DMS 273 (cell line): ENCODE measurements at regions not wholly inside any gene's neighbourhood (a gene's known extent, or its start where the extent isn't known, plus 50 kb on each side); places are given as distances from the start of the nearest gene placed in this dataset.
A peak's percentile ranks its signal among the peaks of the same experiment; 100 is the strongest.

Source experiments
- DNase-seq: peaks from one replicate; lab custom pipeline; 2025; ENCODE audit not compliant: unreplicated experiment; lab: John Stamatoyannopoulos, UW

GRCh38 chr10:31647861-31648260, 280.8 kb downstream of the ARHGAP12 start:
- DNase-seq: no peak

GRCh38 chr10:31646519-31646918, 282.1 kb downstream of the ARHGAP12 start:
- DNase-seq: no peak

GRCh38 chr10:31645786-31646185, 282.8 kb downstream of the ARHGAP12 start:
- DNase-seq: no peak

- no peak for DNase-seq
Observed at GRCh38 chr10:31644931-31645633, 283.5 kb downstream of the ARHGAP12 start.

- no peak for DNase-seq
Observed at GRCh38 chr10:31642281-31642680, 286.4 kb downstream of the ARHGAP12 start.

GRCh38 chr10:31635415-31636065, 293.1 kb downstream of the ARHGAP12 start:
- DNase-seq: no peak

- DNase-seq: no peak
Observed at GRCh38 chr10:31635009-31635408, 293.6 kb downstream of the ARHGAP12 start.

- DNase-seq: no peak
Observed at GRCh38 chr10:31630861-31631567, 297.6 kb downstream of the ARHGAP12 start.

- no peak for DNase-seq
Observed at GRCh38 chr10:31625566-31625965, 303.1 kb downstream of the ARHGAP12 start.

GRCh38 chr10:31624611-31625010, 304.0 kb downstream of the ARHGAP12 start:
- DNase-seq: no peak

- no peak for DNase-seq
Observed at GRCh38 chr10:31623947-31624346, 304.7 kb downstream of the ARHGAP12 start.

GRCh38 chr10:31623466-31623865, 304.4 kb downstream of the ZEB1 start:
- no peak for DNase-seq

- peak; percentile 88 for DNase-seq
Observed at GRCh38 chr10:31622978-31623377, 304.0 kb downstream of the ZEB1 start.

GRCh38 chr10:31621733-31622132, 302.7 kb downstream of the ZEB1 start:
- DNase-seq: no peak

GRCh38 chr10:31620226-31621151, 301.5 kb downstream of the ZEB1 start:
- peak; percentile 72 for DNase-seq

GRCh38 chr10:31619531-31620061, 300.6 kb downstream of the ZEB1 start:
- DNase-seq: no peak

GRCh38 chr10:31618541-31619291, 299.7 kb downstream of the ZEB1 start:
- DNase-seq: peak; percentile 63

- DNase-seq: no peak
Observed at GRCh38 chr10:31617757-31618156, 298.7 kb downstream of the ZEB1 start.

GRCh38 chr10:31617133-31617532, 298.1 kb downstream of the ZEB1 start:
- no peak for DNase-seq

- DNase-seq: no peak
Observed at GRCh38 chr10:31615129-31615528, 296.1 kb downstream of the ZEB1 start.
